ENCODE measurements at regions not wholly inside any gene's neighbourhood (a gene's known extent, or its start where the extent isn't known, plus 50 kb on each side); places are given as distances from the start of the nearest gene placed in this dataset.

DNA sequence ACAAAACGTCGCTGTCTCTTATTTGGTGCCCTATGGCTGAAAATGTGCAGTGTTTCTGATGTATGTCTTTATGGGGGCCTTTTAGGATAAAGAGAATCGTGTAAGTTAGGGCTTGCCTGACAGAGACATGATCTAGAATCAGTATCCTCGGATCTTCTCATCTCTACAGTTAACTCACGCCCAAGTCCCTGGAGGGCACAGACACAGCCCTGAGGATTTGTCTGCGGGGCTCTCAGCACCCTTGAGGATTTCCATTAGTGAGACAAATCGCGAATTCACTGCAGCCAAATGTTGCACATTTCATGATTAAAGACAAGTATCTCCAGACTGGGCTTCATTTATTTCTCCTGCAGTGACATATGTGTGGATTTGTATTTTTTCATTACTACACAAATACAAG lies 552.7 kb downstream of the C6orf118 start:
- Histone ChIP-seq H3K9me1 (ENCODE audit: control insufficient read depth, extremely low read depth, insufficient read depth, low read length) (no peaks in the 10 kb centered on the region), H3K27ac (ENCODE audit: control insufficient read depth, insufficient read depth, low read length) (no peak overlapping the region), H3K9me3 (ENCODE audit: control insufficient read depth, low read depth, low read length) (no peaks in the 10 kb centered on the region), H3K4me1 (ENCODE audit: control insufficient read depth, extremely low read depth, insufficient read depth, low read length) (no peaks in the 10 kb centered on the region), H2AFZ (ENCODE audit: control insufficient read depth, low read length) (no peak overlapping the region), H3K27me3 (ENCODE audit: control insufficient read depth, extremely low read depth, insufficient read depth, low read length) (no peaks in the 10 kb centered on the region), H3K79me2 (ENCODE audit: control insufficient read depth, insufficient read depth, low read length) (no peaks in the 10 kb centered on the region), H3K4me3 (ENCODE audit: control insufficient read depth in 2 of 3, extremely low read depth in 1 of 3, insufficient read depth in 2 of 3, low read depth in 1 of 3, low read length in 3 of 3) (no peak overlapping the region), H3K36me3 (ENCODE audit: control insufficient read depth in 2 of 2, extremely low read depth in 1 of 2, insufficient read depth in 2 of 2, low read length in 2 of 2) (no peaks in the 10 kb centered on the region), H4K20me1 (ENCODE audit: control insufficient read depth, extremely low read depth, insufficient read depth, low read length) (no peaks in the 10 kb centered on the region), H3K9ac (ENCODE audit: control insufficient read depth, extremely low read depth, insufficient read depth, low read length) (no peak overlapping the region), H3K4me2 (ENCODE audit: control insufficient read depth, extremely low read depth, insufficient read depth, low read depth, low read length) (no peak overlapping the region)
- no peak for FAIRE-seq
- TF ChIP-seq EZH2 (IDR thresholded peaks at IDR 0.05; ENCODE audit: low read length), result no peak
- dilution Hi-C loops (cut with MboI; ENCODE audit: extremely low pct_ligation_motif_present, low sequenced_read_pairs), result no loop called here
- no peak for DNase-seq (ENCODE audit: low read depth, low spot score)

DNA sequence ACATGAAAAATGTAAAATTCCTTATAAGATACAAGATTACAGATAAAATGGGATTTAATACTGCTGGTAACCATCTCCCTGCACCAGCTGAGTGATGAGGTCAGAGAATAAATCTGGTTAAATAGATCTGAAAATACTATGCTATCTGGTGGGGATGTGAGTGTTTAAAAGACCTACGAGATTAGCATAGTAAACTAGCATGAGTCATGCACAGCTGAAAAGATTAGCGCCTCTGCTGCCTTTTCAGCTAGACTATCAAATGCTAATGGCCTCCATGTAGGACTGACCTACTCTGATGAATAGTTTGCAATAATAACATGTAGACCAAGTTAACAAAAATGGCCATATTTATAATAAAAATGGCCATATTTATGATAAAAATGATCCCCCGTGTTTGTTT lies 553.3 kb downstream of the C6orf118 start:
- H3K4me3 ChIP-seq (ENCODE audit: control insufficient read depth in 2 of 3, extremely low read depth in 1 of 3, insufficient read depth in 2 of 3, low read depth in 1 of 3, low read length in 3 of 3), result no peak overlapping the region
- no peak for DNase-seq (ENCODE audit: low read depth, low spot score)
- H3K27me3 ChIP-seq (ENCODE audit: control insufficient read depth, extremely low read depth, insufficient read depth, low read length), result no peaks in the 10 kb centered on the region
- H3K36me3 ChIP-seq (ENCODE audit: control insufficient read depth in 2 of 2, extremely low read depth in 1 of 2, insufficient read depth in 2 of 2, low read length in 2 of 2), result no peaks in the 10 kb centered on the region
- H3K9me1 ChIP-seq (ENCODE audit: control insufficient read depth, extremely low read depth, insufficient read depth, low read length), result no peaks in the 10 kb centered on the region
- H3K79me2 ChIP-seq (ENCODE audit: control insufficient read depth, insufficient read depth, low read length), result no peaks in the 10 kb centered on the region
- no peak for FAIRE-seq
- H4K20me1 ChIP-seq (ENCODE audit: control insufficient read depth, extremely low read depth, insufficient read depth, low read length), result no peaks in the 10 kb centered on the region
- no peak overlapping the region for H3K27ac ChIP-seq (ENCODE audit: control insufficient read depth, insufficient read depth, low read length)
- H3K9me3 ChIP-seq (ENCODE audit: control insufficient read depth, low read depth, low read length), result no peaks in the 10 kb centered on the region
- no peak for TF ChIP-seq EZH2 (IDR thresholded peaks at IDR 0.05; ENCODE audit: low read length)
- TF ChIP-seq, protein P1, sequence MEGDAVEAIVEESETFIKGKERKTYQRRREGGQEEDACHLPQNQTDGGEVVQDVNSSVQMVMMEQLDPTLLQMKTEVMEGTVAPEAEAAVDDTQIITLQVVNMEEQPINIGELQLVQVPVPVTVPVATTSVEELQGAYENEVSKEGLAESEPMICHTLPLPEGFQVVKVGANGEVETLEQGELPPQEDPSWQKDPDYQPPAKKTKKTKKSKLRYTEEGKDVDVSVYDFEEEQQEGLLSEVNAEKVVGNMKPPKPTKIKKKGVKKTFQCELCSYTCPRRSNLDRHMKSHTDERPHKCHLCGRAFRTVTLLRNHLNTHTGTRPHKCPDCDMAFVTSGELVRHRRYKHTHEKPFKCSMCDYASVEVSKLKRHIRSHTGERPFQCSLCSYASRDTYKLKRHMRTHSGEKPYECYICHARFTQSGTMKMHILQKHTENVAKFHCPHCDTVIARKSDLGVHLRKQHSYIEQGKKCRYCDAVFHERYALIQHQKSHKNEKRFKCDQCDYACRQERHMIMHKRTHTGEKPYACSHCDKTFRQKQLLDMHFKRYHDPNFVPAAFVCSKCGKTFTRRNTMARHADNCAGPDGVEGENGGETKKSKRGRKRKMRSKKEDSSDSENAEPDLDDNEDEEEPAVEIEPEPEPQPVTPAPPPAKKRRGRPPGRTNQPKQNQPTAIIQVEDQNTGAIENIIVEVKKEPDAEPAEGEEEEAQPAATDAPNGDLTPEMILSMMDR (optimal IDR thresholded peaks at IDR 0.05 in 1 of 3, IDR thresholded peaks at IDR 0.05 in 1 of 3, conservative IDR thresholded peaks at IDR 0.05 in 1 of 3; ENCODE audit: extremely low read depth in 1 of 3, insufficient read depth in 2 of 3, low read length in 3 of 3), result no peak
- no peak overlapping the region for H2AFZ ChIP-seq (ENCODE audit: control insufficient read depth, low read length)
- H3K4me2 ChIP-seq (ENCODE audit: control insufficient read depth, extremely low read depth, insufficient read depth, low read depth, low read length), result no peak overlapping the region
- H3K4me1 ChIP-seq (ENCODE audit: control insufficient read depth, extremely low read depth, insufficient read depth, low read length), result no peaks in the 10 kb centered on the region
- dilution Hi-C loops (cut with MboI; ENCODE audit: extremely low pct_ligation_motif_present, low sequenced_read_pairs), result no loop called here
- no peak overlapping the region for H3K9ac ChIP-seq (ENCODE audit: control insufficient read depth, extremely low read depth, insufficient read depth, low read length)

DNA sequence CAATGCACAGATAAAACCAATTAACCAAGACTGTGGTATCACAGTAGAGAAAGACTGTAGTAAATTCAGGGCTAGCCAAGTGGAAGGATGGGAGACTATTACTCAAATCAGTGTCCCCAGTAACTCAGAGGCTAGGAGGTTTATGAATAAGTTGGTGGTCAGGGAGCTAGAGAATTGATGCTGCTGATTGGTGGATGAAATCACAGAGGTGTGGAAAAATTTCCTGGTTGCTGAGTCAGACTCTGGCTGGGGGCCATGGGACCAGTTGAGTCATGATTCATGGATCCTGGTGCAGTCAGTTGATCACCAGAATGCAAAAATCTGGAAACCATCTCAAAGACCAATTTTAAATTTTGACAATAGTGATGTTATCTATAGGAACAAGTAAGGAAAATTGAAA lies 555.9 kb downstream of the C6orf118 start:
- H3K4me1 ChIP-seq (ENCODE audit: control insufficient read depth, extremely low read depth, insufficient read depth, low read length), result no peaks in the 10 kb centered on the region
- no peaks in the 10 kb centered on the region for H3K36me3 ChIP-seq (ENCODE audit: control insufficient read depth in 2 of 2, extremely low read depth in 1 of 2, insufficient read depth in 2 of 2, low read length in 2 of 2)
- DNase-seq (ENCODE audit: low read depth, low spot score) (no peak), FAIRE-seq (no peak)
- H3K79me2 ChIP-seq (ENCODE audit: control insufficient read depth, insufficient read depth, low read length), result no peaks in the 10 kb centered on the region
- H3K27ac ChIP-seq (ENCODE audit: control insufficient read depth, insufficient read depth, low read length), result no peak overlapping the region
- no peak overlapping the region for H2AFZ ChIP-seq (ENCODE audit: control insufficient read depth, low read length)
- H3K9me3 ChIP-seq (ENCODE audit: control insufficient read depth, low read depth, low read length), result no peaks in the 10 kb centered on the region
- no peak overlapping the region for H3K4me3 ChIP-seq (ENCODE audit: control insufficient read depth in 2 of 3, extremely low read depth in 1 of 3, insufficient read depth in 2 of 3, low read depth in 1 of 3, low read length in 3 of 3)
- TF ChIP-seq, protein P1 (optimal IDR thresholded peaks at IDR 0.05 in 1 of 3, IDR thresholded peaks at IDR 0.05 in 1 of 3, conservative IDR thresholded peaks at IDR 0.05 in 1 of 3; ENCODE audit: extremely low read depth in 1 of 3, insufficient read depth in 2 of 3, low read length in 3 of 3), result no peak
- no peak for TF ChIP-seq EZH2 (IDR thresholded peaks at IDR 0.05; ENCODE audit: low read length)
- no peak overlapping the region for H3K9ac ChIP-seq (ENCODE audit: control insufficient read depth, extremely low read depth, insufficient read depth, low read length)
- no peaks in the 10 kb centered on the region for H4K20me1 ChIP-seq (ENCODE audit: control insufficient read depth, extremely low read depth, insufficient read depth, low read length)
- dilution Hi-C loops (cut with MboI; ENCODE audit: extremely low pct_ligation_motif_present, low sequenced_read_pairs), result no loop called here
- no peak overlapping the region for H3K4me2 ChIP-seq (ENCODE audit: control insufficient read depth, extremely low read depth, insufficient read depth, low read depth, low read length)
- H3K27me3 ChIP-seq (ENCODE audit: control insufficient read depth, extremely low read depth, insufficient read depth, low read length), result no peaks in the 10 kb centered on the region
- no peaks in the 10 kb centered on the region for H3K9me1 ChIP-seq (ENCODE audit: control insufficient read depth, extremely low read depth, insufficient read depth, low read length)

Data from keratinocyte (primary cell).